Fibroblast of lung (primary cell): ENCODE measurements at regions not wholly inside any gene's neighbourhood (a gene's known extent, or its start where the extent isn't known, plus 50 kb on each side); places are given as distances from the start of the nearest gene placed in this dataset.

Experiments used
- DNase-seq, 2 donors: peaks; one replicate each; pipeline versions ENCODE4 v3.0.0 to v3.0.0-alpha.2; 2010; ENCODE audit warnings: low read depth in 2 of 2
- H2AFZ ChIP-seq: 2 replicates; pipeline ENCODE4 v1.5.1; 2012; ENCODE audit warnings: low read length, control low read depth, inconsistent platforms
- H3K27ac ChIP-seq: 2 replicates; pipeline ENCODE4 v1.5.1; 2011; ENCODE audit warnings: low read length, control low read depth; ENCODE audit not compliant: insufficient read depth
- H3K27me3 ChIP-seq: 2 replicates; pipeline ENCODE4 v1.5.1; 2011; ENCODE audit warnings: mild to moderate bottlenecking, low read length; ENCODE audit not compliant: control insufficient read depth, insufficient read depth
- H3K36me3 ChIP-seq: 2 replicates; pipeline ENCODE4 v1.5.1; 2011; ENCODE audit warnings: low read length; ENCODE audit not compliant: control insufficient read depth, insufficient read depth
- H3K4me1 ChIP-seq: 2 replicates; pipeline ENCODE4 v1.5.1; 2011; ENCODE audit warnings: low read length; ENCODE audit not compliant: control insufficient read depth, insufficient read depth; ENCODE audit errors: extremely low read depth
- H3K4me2 ChIP-seq: 2 replicates; pipeline ENCODE4 v1.5.1; 2011; ENCODE audit warnings: low read length, control low read depth; ENCODE audit not compliant: insufficient read depth; ENCODE audit errors: extremely low read depth
- H3K4me3 ChIP-seq, 4 experiments: fragments of 200-600 bp in 1 of 4; sonication (generic) in 1 of 4; replicated peaks in 1 of 4; 2 replicates each; pipeline ENCODE4 v1.5.1; 2011 to 2016; ENCODE audit warnings: low read length in 4 of 4, low read depth in 3 of 4, mild to moderate bottlenecking in 3 of 4, control low read depth in 2 of 4, inconsistent platforms in 1 of 4, mixed read lengths in 1 of 4; ENCODE audit not compliant: insufficient read depth in 1 of 4; ENCODE audit errors: control extremely low read depth in 1 of 4
- H3K79me2 ChIP-seq: 2 replicates; pipeline ENCODE4 v1.5.1; 2012; ENCODE audit warnings: mild to moderate bottlenecking, low read length, inconsistent platforms; ENCODE audit not compliant: control insufficient read depth, insufficient read depth
- H3K9ac ChIP-seq: 2 replicates; pipeline ENCODE4 v1.5.1; 2011; ENCODE audit warnings: mild to moderate bottlenecking, low read length, control low read depth; ENCODE audit not compliant: insufficient read depth
- H3K9me3 ChIP-seq: 2 replicates; pipeline ENCODE4 v1.5.1; 2012; ENCODE audit warnings: low read depth, low read length; ENCODE audit not compliant: control insufficient read depth, insufficient read depth
- H4K20me1 ChIP-seq: 2 replicates; pipeline ENCODE4 v1.5.1; 2011; ENCODE audit warnings: low read length; ENCODE audit not compliant: control insufficient read depth, insufficient read depth; ENCODE audit errors: extremely low read depth
- CTCF ChIP-seq, 2 donors: IDR thresholded peaks in 1 of 2; conservative IDR thresholded peaks in 1 of 2; 1 replicate in 1 of 2; 2 replicates in 1 of 2; pipeline ENCODE4 v1.5.1; 2011 to 2012; ENCODE audit warnings: low read length in 2 of 2, control low read depth in 1 of 2, inconsistent platforms in 1 of 2, low read depth in 1 of 2, mild to moderate bottlenecking in 1 of 2
- EZH2 ChIP-seq: IDR thresholded peaks from 2 replicates; pipeline ENCODE4 v1.5.1; 2012; ENCODE audit warnings: low read length, control low read depth, mild to moderate bottlenecking; ENCODE audit errors: missing control alignments

DNA sequence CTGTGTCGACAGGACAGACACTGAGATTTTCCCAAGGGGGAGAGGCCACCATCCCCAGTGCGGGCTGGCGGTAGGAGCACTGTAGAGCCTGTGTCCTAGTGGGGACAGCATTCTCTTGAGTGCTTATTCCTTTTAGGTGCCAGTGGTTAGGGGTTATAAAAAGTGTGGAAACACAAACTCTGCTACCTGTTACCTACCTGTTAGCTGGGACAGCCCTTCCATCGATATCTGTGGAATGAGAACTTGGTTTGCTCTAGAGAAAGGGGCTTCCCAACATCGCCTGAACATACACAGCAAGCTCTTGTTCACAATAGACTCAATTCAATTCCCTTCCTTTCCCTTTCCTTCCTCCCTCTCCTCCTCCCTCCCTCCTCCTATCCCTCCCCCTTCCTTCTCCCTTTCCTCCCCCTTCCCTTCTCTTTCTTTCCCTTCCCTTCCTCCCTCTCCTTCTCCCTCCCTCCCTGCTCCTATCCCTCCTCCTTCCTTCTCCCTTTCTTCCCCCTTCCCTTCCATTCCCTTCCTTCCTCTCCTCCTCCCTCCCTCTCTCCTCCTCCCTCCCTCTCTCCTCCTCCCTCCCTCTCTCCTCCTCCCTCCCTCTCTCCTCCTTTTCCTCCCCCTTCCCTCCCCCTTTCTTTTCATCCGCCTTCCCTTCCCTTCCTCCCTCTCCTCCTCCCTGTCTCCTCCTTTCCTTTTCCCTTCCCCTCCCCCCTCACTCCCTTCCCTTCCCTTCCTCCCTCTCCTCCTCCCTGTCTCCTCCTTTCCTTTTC is 188.5 kb downstream of the URI1 start:
- Histone ChIP-seq H3K9ac (no peak overlapping the region), H3K27ac (no peak overlapping the region), H2AFZ (no peak overlapping the region), H3K36me3 (no peaks in the 10 kb centered on the region), H3K79me2 (no peaks in the 10 kb centered on the region), H3K27me3 (no peaks in the 10 kb centered on the region), H3K4me1 (no peaks in the 10 kb centered on the region), H3K9me3 (no peaks in the 10 kb centered on the region), H3K4me2 (no peak overlapping the region), H3K4me3 (no peak overlapping the region), H4K20me1 (no peaks in the 10 kb centered on the region)
- no peak for TF ChIP-seq EZH2
- TF ChIP-seq CTCF (conservative IDR thresholded peaks at IDR 0.05 in 1 of 2, IDR thresholded peaks at IDR 0.05 in 1 of 2; ENCODE audit: low read depth in 1 of 2, low read length in 2 of 2), result no peak
- DNase-seq, result no peak

DNA sequence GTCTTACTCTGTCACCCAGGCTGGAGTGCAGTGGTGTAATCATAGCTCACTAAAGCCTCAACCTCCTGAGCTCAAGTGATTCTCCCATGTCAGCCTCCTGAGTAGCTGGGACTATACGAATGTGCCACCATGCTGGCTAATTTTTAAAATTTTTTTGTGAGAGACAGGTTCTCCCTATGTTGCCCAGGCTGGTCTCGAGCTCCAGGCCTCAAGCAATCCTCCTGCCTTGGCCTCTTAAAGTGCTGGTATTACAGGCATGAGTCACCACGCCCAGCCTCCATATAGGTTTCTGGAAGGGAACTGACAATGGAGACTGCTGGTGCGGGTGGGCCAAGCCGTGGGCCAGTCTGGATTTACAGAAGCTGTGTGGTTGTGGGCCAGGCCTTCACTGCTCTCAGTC is 189.2 kb downstream of the URI1 start:
- H2AFZ ChIP-seq, result no peak overlapping the region
- H3K4me2 ChIP-seq, result no peak overlapping the region
- no peaks in the 10 kb centered on the region for H3K79me2 ChIP-seq
- no peak for DNase-seq
- no peaks in the 10 kb centered on the region for H3K4me1 ChIP-seq
- H3K9me3 ChIP-seq, result no peaks in the 10 kb centered on the region
- no peaks in the 10 kb centered on the region for H3K36me3 ChIP-seq
- no peak overlapping the region for H3K9ac ChIP-seq
- TF ChIP-seq CTCF (conservative IDR thresholded peaks at IDR 0.05 in 1 of 2, IDR thresholded peaks at IDR 0.05 in 1 of 2; ENCODE audit: low read depth in 1 of 2, low read length in 2 of 2) (no peak), EZH2 (no peak)
- no peak overlapping the region for H3K4me3 ChIP-seq
- no peaks in the 10 kb centered on the region for H4K20me1 ChIP-seq
- no peak overlapping the region for H3K27ac ChIP-seq
- no peaks in the 10 kb centered on the region for H3K27me3 ChIP-seq

GRCh38 chr19:30131722-30132291 is 189.8 kb downstream of the URI1 start:
- no peak for DNase-seq
- H3K9me3 ChIP-seq, result no peaks in the 10 kb centered on the region
- H3K4me1 ChIP-seq, result no peaks in the 10 kb centered on the region
- no peaks in the 10 kb centered on the region for H3K27me3 ChIP-seq
- no peak overlapping the region for H3K4me2 ChIP-seq
- H3K27ac ChIP-seq, result no peak overlapping the region
- no peak overlapping the region for H2AFZ ChIP-seq
- H3K4me3 ChIP-seq, result no peak overlapping the region
- H4K20me1 ChIP-seq, result no peaks in the 10 kb centered on the region
- H3K36me3 ChIP-seq, result no peaks in the 10 kb centered on the region
- no peaks in the 10 kb centered on the region for H3K79me2 ChIP-seq
- TF ChIP-seq CTCF (conservative IDR thresholded peaks at IDR 0.05 in 1 of 2, IDR thresholded peaks at IDR 0.05 in 1 of 2; ENCODE audit: low read depth in 1 of 2, low read length in 2 of 2) (no peak), EZH2 (no peak)
- no peak overlapping the region for H3K9ac ChIP-seq
